HG03039 (cell line): ENCODE measurements at regions not wholly inside any gene's neighbourhood (a gene's known extent, or its start where the extent isn't known, plus 50 kb on each side); places are given as distances from the start of the nearest gene placed in this dataset.
"Not testable (repeated sequence)": the region's sequence is repeated elsewhere in the genome, so short reads cannot be mapped to it uniquely, and the experiment has no call there.

ENCODE experiments used
- ATAC-seq: cut with Tn5 transposase; IDR thresholded peaks from one replicate; pipeline ENCODE4 v1.9.1; 2021; ENCODE audit warnings: mild to moderate bottlenecking, moderate library complexity; ENCODE audit not compliant: unreplicated experiment

DNA sequence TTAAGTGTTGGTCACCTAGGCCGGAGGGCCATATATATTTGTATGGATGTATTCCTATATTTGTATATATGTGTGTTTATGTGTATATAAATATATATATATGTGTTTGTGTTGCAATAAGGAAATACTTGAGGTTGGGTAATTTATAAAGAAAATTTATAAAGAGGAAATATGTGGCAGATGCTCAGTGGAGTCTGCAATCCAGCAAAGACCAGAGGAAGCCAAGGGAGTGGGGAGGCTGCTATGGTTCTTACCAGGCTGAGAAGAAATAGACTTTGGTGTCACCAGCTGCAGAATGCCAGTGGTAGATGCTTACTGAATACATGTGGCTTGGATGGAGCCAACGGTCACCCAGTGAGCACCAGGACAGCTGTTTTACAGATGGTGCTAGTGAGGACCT is 97.4 kb upstream of the ELOVL5 start:
- ATAC-seq, result no peak

DNA sequence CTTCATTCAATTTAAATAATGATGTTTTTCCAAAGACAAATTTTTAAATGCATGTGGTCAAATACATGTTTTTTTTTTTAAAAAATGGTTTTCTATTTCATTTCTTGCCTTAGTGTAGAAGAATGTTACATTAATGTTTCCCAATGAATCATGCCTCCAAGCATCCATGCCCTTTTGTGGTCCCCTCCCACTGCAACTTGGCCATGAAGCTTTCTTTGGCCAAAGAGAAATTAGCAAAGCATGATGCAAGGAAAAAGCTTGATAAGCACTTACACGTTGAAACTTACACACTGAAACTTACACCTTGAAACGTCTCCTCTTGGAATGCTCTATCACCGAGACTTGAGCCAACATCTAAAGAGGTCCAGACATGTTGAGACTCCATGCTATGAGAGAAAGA is 93.0 kb upstream of the ELOVL5 start:
- no peak for ATAC-seq

DNA sequence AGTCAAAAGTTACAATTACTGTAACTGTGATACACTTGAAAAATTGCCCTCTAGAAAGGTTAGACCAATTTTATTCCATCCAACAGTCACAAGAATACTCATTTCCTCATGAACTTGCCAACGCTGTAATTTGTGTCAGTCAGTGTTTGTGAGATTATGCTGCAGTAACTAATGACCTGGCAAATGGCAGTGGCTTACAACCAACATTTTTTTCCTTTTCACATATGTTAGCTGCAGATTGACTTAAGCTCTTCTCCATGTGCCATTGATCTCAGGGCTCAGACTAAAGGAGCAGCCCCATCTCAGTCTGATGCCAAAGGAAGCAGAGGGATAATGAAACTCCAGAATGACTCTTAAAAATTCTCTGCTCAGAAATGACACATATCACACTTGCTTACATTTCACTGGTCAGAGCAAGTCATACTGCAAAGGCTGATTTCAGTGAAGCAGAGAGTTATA is 92.3 kb upstream of the ELOVL5 start:
- ATAC-seq, result peak; percentile 73

DNA sequence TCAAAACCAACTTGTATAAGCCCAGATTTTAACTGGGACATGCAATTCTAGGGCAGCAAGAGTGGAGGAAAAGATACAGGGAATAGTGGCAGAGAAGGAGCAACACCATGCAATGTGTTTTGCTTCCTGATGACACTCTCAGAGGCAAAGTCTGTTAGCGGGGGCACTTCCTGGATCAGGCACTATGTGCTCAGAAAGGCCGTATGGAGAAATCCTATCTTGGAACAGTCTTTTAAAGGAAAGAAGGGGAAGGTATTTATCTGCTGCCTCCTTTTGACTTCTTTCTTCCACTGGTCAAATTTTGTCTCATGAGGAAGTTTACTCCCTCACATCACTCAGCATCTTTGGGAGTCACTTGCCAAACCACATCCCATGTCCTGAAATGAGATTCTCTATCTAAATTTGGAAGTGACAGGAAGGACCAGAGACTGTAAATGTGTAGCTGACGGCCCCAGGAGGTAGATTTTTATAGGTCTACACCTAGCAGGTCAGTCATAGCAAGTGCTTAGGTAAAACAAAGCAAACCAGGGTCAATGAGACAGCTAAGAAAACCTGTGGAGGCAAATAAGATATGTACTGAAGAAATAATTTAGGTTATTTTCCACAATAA is 91.7 kb upstream of the ELOVL5 start:
- ATAC-seq, result no peak

DNA sequence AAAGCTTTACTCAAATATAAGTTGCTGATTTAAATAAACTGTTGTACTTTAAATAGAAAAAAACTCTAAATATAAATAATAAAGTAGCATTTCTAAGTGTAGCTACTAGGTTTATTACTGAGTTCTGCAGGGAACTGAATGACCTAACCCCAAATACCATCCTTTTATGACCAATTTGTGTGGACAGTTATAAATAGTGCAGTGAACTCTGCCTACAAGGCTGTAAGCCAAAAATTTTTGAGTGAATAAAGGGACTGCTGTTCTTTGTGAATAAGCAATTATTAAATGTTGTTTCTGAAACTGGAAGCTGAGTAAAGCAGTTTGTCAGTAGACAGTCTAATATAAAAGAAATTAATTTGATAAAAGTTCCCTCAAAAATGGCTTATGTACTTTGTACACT is 90.8 kb upstream of the ELOVL5 start:
- no peak for ATAC-seq

DNA sequence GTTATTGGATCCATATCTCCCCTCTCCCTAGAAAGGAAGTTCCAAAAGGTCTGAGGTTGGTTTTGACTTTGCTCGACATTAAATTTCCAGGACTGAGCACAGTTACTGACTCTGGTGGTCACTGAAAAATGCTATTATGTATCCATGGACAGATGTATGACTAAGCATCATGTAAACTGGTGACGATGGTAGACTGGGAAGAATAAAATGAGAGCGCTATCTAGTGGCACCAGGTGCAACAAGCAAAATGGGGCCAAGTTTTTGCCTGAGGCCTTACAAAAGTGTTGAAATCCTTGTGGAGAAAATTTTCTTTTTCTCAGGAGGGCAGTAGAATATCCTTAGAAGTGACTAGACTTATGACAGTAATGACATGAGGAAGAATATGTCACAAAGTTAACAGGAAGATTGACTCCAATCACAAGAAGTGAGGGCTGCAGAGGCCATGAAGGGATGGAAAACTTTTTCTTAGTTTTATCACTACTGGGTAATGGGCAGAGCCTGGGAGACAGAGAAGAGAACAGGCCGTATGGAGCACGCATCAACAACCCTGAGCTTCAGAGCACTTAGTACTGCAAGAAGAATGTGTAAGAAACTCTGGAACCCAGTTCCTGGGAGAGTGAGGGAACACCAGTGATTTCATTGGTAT is 88.9 kb upstream of the ELOVL5 start:
- ATAC-seq, result no peak

DNA sequence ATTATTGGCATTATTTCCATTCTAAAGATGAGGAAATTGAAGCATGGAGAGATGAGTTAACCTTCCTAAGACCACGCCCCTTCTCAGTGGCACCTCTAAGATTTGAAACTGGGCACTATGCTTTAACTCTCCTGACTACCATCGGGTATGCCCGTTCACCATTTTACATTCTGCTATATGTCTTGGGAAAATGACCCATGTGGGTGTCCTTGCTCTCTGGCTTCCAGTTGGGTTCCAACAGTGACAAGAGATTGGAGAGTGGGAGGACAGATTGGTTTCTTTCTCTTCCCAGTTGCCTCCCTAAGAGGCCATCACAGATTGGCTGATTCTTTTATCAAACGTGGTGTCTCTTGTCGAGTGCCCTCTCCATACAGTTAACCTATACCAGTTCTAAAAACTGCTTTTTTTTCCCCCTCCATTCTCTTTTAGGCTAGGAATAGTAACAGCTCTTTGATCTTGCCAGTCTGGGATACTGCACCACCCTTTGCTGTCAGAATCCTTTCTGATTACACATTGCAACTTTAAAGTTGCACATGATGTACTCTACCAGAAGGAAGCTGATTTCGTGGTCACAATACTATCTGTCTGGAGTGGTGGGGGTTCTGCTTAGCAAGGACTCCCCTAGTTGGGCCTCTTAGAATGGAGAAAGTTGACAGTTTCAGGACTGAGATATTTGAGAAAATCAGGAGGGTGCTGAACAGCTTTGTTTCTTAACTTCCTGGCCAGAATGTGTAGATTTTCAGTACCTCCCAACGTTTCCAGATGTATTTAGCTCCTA is 88.0 kb upstream of the ELOVL5 start:
- no peak for ATAC-seq

DNA sequence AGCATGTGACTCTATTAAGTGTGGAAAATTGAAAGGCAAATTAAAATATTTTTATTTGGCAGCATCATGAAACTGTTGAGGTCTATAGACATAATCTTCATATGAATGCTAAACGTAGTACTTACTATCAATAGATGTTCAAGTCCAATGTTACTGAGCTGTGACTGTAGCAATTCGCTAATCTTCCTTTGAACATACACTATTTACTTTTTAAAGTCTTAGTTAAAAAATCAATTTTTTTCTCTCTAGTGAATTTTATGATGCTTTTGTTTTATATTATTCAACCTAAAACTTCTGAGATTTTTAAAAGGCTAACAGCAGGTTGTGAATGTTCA is 85.2 kb upstream of the ELOVL5 start:
- no peak for ATAC-seq

DNA sequence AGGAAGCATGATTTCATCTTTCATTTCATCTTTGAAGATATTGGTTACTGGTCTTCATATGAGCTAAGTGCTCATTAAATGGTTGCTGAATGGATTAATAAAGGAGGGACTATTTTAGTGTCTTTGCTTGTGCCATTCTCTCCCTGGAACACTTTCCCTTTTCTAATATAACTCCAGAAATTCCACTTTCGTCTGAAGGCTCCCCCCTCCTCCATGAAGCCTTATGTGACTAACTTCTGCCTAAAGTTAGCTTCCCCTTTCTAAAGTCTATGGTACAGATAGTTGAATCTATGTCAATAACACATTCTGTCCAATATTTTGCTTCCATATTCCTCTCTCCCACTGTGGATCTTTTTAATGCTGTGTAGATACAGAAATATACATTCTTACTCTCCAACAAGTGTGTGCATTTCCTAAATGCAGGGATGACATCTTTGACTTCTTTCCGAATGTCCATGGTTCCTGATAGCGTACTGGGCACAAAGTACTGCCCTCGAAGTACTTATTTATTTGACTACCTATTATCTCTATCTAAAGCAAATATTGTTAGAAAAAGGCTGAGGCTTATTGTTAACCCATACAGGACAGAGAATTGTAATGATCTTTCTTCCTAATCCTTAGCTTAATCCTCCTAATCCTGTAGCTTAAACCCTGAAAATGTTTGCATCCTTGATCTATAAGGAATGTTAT is 84.7 kb upstream of the ELOVL5 start:
- ATAC-seq, result no peak

DNA sequence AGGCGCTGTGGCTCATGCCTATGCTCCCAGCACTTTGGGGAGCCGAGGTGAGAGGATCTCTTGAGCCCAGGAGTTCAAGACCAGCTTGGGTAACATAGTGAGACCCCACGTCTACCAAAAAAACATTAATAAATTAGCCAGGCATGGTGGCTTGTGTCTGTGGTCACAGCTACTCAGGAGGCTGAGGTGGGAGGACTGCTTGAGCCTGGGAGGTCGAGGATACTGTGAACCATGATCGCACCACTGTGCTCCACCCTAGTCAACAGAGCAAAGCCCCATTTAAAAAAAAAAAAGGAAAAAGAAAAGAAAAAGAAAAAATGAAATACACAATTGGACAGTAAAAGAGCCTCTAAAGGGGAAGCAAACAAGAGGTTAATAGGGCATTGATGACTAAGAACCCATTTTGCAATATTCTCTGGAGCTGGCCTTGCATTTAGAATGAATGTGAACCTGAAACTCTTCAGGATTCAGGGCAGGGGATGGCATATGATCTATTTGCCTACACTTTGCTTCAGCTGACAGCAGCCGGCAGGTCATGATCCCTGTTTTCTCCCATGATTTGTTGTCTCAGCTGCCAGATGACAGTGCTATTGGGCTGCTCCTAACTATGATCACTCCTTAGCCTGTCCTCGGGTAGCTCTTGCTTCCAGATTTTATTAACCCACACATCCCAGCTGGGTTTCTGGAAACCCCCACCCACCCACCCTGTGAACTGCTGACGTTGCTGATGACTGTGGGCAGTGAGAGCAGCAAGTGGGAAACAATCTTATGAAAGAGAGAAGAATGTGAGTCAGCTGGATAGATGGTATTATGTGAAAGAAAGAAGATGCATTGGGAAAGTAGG is 83.8 kb upstream of the ELOVL5 start:
- ATAC-seq, result no peak

DNA sequence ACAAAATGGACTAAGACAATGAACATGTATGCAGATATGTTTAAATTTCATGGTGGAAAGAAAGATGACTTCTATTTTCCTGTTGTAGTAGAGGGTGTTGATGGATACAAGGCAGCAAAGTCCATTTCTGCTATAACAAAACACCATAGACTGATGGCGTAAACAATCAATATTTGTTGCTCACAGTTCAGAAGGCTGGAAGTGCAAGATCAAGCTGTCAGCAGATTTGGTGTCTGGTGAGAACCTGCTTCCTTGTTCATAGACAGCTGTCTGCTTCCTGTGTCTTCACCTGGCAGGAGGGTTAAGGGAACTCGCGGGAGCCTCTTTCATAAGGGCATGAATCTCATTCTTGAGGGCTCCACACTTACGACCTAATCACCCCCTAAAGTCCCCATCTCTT is 83.0 kb upstream of the ELOVL5 start:
- no peak for ATAC-seq

DNA sequence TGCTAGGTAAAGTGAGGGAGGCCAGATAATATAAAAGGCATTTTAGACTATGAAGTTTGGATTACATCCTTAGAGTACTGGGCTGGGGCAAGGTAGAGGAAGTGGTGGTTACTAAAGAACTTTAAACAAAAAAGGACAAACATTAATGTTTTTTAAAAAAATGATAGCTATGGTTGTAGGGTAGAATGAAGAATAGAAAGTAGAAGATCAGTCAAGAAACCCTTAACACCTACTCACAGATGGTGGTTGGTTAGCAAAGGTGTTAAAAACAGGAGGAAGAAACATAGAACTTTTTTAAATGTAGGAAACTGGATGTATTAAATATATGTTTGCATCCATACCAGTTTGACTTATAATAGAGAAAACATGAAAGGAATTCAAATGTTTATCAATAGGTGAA is 80.7 kb upstream of the ELOVL5 start:
- no peak for ATAC-seq

DNA sequence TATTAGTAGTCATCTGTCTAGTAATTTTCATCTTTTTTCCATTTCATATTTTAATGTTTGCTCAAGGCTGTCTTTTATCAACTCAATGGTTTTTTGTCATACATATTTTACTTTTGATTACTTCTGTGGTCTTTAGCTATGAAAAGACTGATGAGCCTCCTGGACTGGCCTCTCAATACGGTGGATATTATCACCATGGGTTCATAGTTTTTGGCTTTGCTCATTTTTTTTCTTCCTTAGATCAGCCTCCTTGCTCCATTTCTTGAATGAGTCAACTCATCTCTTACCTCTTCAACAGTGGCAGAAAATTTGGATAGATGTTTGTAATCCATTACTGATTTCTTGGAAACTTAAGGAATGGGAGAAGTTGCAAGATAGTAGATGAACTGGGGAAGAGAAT is 80.1 kb upstream of the ELOVL5 start:
- ATAC-seq, result no peak

DNA sequence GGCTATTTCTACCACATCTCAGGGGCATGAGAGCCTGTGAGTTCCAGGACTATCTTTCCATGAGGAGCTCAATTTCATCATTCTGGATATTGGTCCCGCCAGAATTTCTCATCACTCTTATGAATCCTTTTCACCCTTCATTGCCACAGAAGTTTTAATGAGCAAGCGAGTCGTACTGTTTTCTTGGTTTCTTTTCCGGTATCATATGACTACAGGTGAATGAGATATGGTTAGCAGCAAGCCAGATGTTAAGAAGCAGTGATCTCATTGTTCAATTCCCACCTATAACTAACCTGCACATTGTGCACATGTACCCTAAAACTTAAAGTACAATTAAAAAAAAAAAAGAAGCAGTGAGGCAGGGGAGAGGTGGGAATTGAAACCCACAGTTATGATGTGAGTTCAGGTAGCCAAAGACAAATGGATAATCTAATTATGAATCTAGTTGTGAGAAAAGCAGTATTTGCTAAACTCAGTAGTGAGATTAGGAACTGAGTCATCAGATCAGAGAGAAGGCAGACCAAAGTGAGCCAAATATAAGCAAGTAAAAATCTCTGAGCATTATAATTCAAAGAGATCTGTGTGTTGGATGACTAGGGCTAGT is 78.0 kb upstream of the ELOVL5 start:
- peak; percentile 89 for ATAC-seq

DNA sequence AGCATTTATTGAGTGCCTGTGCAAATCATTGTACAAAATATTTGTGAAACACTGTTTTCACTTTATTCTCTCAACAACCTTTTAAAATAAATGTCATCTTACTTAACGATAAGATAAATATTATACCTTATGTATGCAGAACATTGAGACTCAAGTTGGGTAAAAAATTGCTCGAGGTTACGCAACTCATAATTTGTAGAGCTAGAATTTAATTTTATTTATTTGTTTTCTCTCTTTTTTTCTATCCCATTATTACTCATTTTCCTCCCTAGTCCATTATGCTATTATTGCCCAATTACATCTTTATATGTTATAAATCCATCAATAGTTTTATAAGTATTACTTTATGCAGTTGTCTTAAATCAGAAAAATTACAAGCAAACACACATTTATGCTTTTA is 77.4 kb upstream of the ELOVL5 start:
- no peak for ATAC-seq

DNA sequence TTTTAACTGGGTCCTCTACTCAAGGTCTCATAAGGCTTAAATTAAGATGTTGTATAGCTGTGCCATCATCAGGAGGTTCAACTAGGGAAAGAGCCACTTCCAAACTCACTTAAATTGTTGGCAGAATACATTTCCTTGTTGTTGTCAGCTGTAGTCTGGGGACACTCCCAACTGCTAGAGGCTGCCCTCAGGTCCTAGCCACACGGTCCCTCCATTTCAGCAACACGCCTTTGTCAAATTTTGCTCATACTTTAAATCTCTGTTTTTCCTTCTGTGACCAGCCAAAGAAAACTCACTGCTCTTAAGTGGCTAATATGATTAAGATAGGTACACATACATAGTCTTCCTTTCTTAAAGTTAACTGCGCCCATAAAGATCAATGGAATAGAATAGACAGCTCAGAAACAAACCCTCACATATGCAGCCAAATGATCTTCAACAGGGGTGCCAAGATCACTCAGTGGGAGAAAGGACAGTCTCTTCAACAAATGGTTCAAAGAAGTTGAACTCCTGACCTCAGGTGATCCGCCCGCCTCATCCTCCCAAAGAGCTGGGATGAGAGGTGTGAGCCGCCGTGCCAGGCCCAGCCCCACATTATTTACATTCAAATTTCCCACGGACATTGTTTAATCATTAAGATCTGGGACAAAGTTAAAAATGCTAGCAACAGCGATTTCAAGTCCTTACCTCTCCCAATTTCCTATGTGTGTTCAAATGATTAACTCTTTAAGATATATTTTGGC is 76.4 kb upstream of the ELOVL5 start:
- ATAC-seq, result no peak

DNA sequence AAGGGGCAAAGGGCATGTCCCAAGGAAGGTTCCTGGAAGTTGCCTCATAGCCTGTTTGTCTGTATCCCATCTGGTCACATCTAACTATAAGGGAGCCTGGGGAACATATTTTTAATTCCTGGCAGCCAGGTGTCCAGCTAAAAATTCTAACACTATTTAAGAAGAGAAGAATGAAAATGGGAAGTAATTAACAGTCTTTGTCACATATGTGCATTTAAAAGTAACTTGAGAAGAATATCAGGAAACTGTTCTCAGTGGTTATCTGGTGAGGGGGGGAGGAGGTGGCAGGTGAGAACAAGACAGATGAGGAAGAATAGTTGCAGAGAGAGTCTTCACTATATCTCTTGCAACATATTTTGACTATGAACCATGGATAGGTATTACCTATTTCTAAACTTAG is 75.5 kb upstream of the ELOVL5 start:
- no peak for ATAC-seq

DNA sequence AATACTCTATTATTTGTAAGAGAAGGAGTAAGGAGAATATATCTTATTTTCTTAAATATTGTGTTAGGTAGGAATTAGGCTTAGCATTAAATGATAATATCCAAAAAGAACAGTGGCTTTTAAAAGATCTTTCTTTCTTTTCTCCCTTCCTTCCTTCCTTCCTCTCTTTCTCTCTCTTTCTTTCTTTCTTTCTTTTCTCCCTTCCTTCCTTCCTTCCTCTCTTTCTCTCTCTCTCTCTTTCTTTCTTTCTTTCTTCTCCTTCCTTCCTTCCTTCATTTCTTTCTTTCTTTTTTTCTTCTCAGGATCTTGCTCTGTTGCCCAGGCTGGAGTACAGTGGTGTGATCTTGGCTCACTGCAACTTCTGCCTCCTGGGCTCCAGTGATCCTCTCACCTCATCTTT is 74.8 kb upstream of the ELOVL5 start:
- not testable (repeated sequence) for ATAC-seq

DNA sequence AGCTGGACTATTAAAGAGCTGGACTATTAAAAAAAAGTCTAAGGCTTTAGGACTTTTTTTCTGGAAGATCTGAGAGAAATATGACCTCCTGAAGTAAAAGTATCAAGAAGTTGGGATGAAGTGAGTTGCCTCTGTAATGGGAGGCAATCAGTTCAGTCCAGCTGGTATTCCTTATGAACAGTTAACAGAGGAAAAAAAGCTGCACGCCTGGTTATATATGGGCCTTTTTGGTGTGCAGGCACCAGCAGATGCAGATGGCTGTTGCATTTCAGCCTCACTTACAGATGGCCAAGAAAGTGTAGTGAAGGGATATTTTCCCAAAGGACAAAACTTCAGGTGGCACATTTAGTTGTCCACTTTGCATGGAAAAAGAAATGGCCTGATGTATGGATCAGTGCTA is 70.3 kb upstream of the ELOVL5 start:
- no peak for ATAC-seq

DNA sequence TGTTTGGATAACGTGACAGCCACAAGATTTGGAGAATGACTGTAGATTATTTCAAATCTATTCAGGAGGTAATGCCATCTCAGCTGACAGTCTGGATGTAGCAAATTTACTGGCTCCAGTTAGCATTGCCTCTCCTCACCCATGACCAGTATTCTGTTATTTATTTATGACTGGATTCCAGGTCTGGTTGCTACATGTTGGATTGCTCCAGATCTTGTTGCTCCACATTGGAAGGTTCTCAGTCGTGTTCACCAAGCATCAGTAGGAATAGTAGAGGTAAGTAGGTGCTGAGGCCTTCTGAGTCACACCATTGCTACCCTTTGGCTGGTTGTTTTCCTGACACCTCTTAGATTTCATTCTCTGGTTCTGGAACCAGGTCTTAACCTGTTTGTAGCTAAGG is 69.5 kb upstream of the ELOVL5 start:
- ATAC-seq, result no peak
